ENCODE measurements at regions not wholly inside any gene's neighbourhood (a gene's known extent, or its start where the extent isn't known, plus 50 kb on each side); places are given as distances from the start of the nearest gene placed in this dataset.
A peak's percentile ranks its signal among the peaks of the same experiment; 100 is the strongest.
"Not testable (repeated sequence)": the region's sequence is repeated elsewhere in the genome, so short reads cannot be mapped to it uniquely, and the experiment has no call there.

GRCh38 chr6:113689620-113690019, 167.5 kb upstream of the MARCKS start:
- H3K27ac ChIP-seq (ENCODE audit: low read length); H3K4me3 ChIP-seq (ENCODE audit: low read length); H3K4me2 ChIP-seq (ENCODE audit: low read depth, low read length); H3K27me3 ChIP-seq (replicated peaks; ENCODE audit: insufficient read depth, low read length); H4K20me1 ChIP-seq (ENCODE audit: insufficient read depth, low read length); H3K4me1 ChIP-seq (ENCODE audit: low read length); H3F3A ChIP-seq (ENCODE audit: insufficient read depth, low read length); DNase-seq; H3K9me3 ChIP-seq (replicated peaks; ENCODE audit: insufficient read depth, low read length); H3K9ac ChIP-seq (ENCODE audit: low read length); H3K79me2 ChIP-seq (ENCODE audit: low read length); H3K9me2 ChIP-seq (replicated peaks; ENCODE audit: insufficient read depth, low read length); H3K36me3 ChIP-seq (replicated peaks; ENCODE audit: insufficient read depth, low read length); H2AFZ ChIP-seq (ENCODE audit: low read length): not testable (repeated sequence)
- TF ChIP-seq CTCF (IDR thresholded peaks at IDR 0.05; ENCODE audit: low read length), result peak; percentile 26

- H2AFZ ChIP-seq (ENCODE audit: low read length), result no peak overlapping the region
- H3K4me2 ChIP-seq (ENCODE audit: low read depth, low read length), result no peak overlapping the region
- no peak for TF ChIP-seq EZH2 (optimal IDR thresholded peaks at IDR 0.05; ENCODE audit: low read depth, low read length)
- TF ChIP-seq CTCF (IDR thresholded peaks at IDR 0.05; ENCODE audit: low read length), result no peak
- no peak for TF ChIP-seq EZH2phosphoT487 (IDR thresholded peaks at IDR 0.05; ENCODE audit: low read length)
- H3K36me3 ChIP-seq (replicated peaks; ENCODE audit: insufficient read depth, low read length), result no peaks in the 10 kb centered on the region
- H4K20me1 ChIP-seq (ENCODE audit: insufficient read depth, low read length), result no peaks in the 10 kb centered on the region
- 0 out of 2 replicates have a peak, but pooled peaks cover 3% of the 10 kb centered on the region for H3K4me1 ChIP-seq (ENCODE audit: low read length)
- no peak overlapping the region for H3K9ac ChIP-seq (ENCODE audit: low read length)
- no peaks in the 10 kb centered on the region for H3K9me2 ChIP-seq (replicated peaks; ENCODE audit: insufficient read depth, low read length)
- H3K79me2 ChIP-seq (ENCODE audit: low read length), result no peaks in the 10 kb centered on the region
- H3K27ac ChIP-seq (ENCODE audit: low read length), result no peak overlapping the region; the same call in 1 of the 2 replicates
- no peaks in the 10 kb centered on the region for H3K27me3 ChIP-seq (replicated peaks; ENCODE audit: insufficient read depth, low read length)
- H3F3A ChIP-seq (ENCODE audit: insufficient read depth, low read length), result no peaks in the 10 kb centered on the region
- H3K9me3 ChIP-seq (replicated peaks; ENCODE audit: insufficient read depth, low read length), result no peaks in the 10 kb centered on the region
- H3K4me3 ChIP-seq (ENCODE audit: low read length), result no peak overlapping the region
- peak; percentile 62 for DNase-seq
Measured at GRCh38 chr6:113690281-113691259, 166.6 kb upstream of the MARCKS start.

GRCh38 chr6:113691260-113691656, 165.9 kb upstream of the MARCKS start:
- Histone ChIP-seq H3K4me2 (ENCODE audit: low read depth, low read length) (no peak overlapping the region), H3K9me2 (replicated peaks; ENCODE audit: insufficient read depth, low read length) (no peaks in the 10 kb centered on the region), H3K9me3 (replicated peaks; ENCODE audit: insufficient read depth, low read length) (no peaks in the 10 kb centered on the region), H3K4me1 (ENCODE audit: low read length) (0 out of 2 replicates have a peak, but pooled peaks cover 3% of the 10 kb centered on the region), H3F3A (ENCODE audit: insufficient read depth, low read length) (no peaks in the 10 kb centered on the region), H2AFZ (ENCODE audit: low read length) (no peak overlapping the region), H3K4me3 (ENCODE audit: low read length) (no peak overlapping the region), H3K79me2 (ENCODE audit: low read length) (no peaks in the 10 kb centered on the region), H3K27ac (ENCODE audit: low read length) (no peak overlapping the region), H4K20me1 (ENCODE audit: insufficient read depth, low read length) (no peaks in the 10 kb centered on the region), H3K27me3 (replicated peaks; ENCODE audit: insufficient read depth, low read length) (no peaks in the 10 kb centered on the region), H3K36me3 (replicated peaks; ENCODE audit: insufficient read depth, low read length) (no peaks in the 10 kb centered on the region), H3K9ac (ENCODE audit: low read length) (no peak overlapping the region)
- TF ChIP-seq EZH2phosphoT487 (IDR thresholded peaks at IDR 0.05; ENCODE audit: low read length) (no peak), CTCF (IDR thresholded peaks at IDR 0.05; ENCODE audit: low read length) (no peak), EZH2 (optimal IDR thresholded peaks at IDR 0.05; ENCODE audit: low read depth, low read length) (no peak)
- no peak for DNase-seq

All from MM.1S (cell line).